ENCODE measurements at regions not wholly inside any gene's neighbourhood (a gene's known extent, or its start where the extent isn't known, plus 50 kb on each side); places are given as distances from the start of the nearest gene placed in this dataset.

- no peak for DNase-seq (ENCODE audit: low read depth)
- TF ChIP-seq, protein P1, sequence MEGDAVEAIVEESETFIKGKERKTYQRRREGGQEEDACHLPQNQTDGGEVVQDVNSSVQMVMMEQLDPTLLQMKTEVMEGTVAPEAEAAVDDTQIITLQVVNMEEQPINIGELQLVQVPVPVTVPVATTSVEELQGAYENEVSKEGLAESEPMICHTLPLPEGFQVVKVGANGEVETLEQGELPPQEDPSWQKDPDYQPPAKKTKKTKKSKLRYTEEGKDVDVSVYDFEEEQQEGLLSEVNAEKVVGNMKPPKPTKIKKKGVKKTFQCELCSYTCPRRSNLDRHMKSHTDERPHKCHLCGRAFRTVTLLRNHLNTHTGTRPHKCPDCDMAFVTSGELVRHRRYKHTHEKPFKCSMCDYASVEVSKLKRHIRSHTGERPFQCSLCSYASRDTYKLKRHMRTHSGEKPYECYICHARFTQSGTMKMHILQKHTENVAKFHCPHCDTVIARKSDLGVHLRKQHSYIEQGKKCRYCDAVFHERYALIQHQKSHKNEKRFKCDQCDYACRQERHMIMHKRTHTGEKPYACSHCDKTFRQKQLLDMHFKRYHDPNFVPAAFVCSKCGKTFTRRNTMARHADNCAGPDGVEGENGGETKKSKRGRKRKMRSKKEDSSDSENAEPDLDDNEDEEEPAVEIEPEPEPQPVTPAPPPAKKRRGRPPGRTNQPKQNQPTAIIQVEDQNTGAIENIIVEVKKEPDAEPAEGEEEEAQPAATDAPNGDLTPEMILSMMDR (IDR thresholded peaks at IDR 0.05; ENCODE audit: low read depth, low read length, missing control alignments): no peak
- H3K4me3 ChIP-seq (ENCODE audit: low read depth, low read length): no peak overlapping the region
These were observed 293.3 kb upstream of the SP4 start for GRCh38 chr7:21134631-21135030.

- DNase-seq (ENCODE audit: low read depth): no peak
- TF ChIP-seq, protein P1 (IDR thresholded peaks at IDR 0.05; ENCODE audit: low read depth, low read length, missing control alignments): no peak
- no peak overlapping the region for H3K4me3 ChIP-seq (ENCODE audit: low read depth, low read length)
These were observed 292.4 kb upstream of the SP4 start for GRCh38 chr7:21135437-21135836.

- no peak overlapping the region for H3K4me3 ChIP-seq (ENCODE audit: low read depth, low read length)
- no peak for DNase-seq (ENCODE audit: low read depth)
- TF ChIP-seq, protein P1 (IDR thresholded peaks at IDR 0.05; ENCODE audit: low read depth, low read length, missing control alignments): no peak
These were observed 290.2 kb upstream of the SP4 start for GRCh38 chr7:21137640-21138039.

GRCh38 chr7:21140622-21141021, 287.3 kb upstream of the SP4 start:
- TF ChIP-seq, protein P1 (IDR thresholded peaks at IDR 0.05; ENCODE audit: low read depth, low read length, missing control alignments): no peak
- H3K4me3 ChIP-seq (ENCODE audit: low read depth, low read length): no peak overlapping the region
- DNase-seq (ENCODE audit: low read depth): no peak

GRCh38 chr7:21141476-21141875, 286.4 kb upstream of the SP4 start:
- no peak overlapping the region for H3K4me3 ChIP-seq (ENCODE audit: low read depth, low read length)
- TF ChIP-seq, protein P1 (IDR thresholded peaks at IDR 0.05; ENCODE audit: low read depth, low read length, missing control alignments): no peak
- DNase-seq (ENCODE audit: low read depth): no peak

DNA sequence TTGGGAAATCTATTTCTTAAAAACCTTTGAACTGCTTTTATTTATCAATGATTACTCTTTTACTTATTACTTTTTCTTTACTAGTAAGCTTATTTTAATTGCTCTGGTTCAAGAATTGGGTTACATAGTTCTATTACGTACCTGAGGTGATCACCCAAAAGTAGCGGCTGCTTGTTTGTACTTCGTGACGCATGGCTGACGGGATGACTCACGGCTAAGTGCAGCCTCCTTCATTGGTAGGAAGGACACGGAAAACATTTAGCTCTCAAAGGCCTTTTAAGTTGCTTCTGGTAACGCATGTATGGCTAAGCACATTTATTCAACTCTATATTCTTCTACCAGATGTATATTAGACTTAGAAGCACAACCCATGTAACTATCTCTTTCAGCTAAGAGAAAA, 285.8 kb upstream of the SP4 start:
- no peak overlapping the region for H3K4me3 ChIP-seq (ENCODE audit: low read depth, low read length)
- TF ChIP-seq, protein P1 (IDR thresholded peaks at IDR 0.05; ENCODE audit: low read depth, low read length, missing control alignments): no peak
- DNase-seq (ENCODE audit: low read depth): no peak

DNA sequence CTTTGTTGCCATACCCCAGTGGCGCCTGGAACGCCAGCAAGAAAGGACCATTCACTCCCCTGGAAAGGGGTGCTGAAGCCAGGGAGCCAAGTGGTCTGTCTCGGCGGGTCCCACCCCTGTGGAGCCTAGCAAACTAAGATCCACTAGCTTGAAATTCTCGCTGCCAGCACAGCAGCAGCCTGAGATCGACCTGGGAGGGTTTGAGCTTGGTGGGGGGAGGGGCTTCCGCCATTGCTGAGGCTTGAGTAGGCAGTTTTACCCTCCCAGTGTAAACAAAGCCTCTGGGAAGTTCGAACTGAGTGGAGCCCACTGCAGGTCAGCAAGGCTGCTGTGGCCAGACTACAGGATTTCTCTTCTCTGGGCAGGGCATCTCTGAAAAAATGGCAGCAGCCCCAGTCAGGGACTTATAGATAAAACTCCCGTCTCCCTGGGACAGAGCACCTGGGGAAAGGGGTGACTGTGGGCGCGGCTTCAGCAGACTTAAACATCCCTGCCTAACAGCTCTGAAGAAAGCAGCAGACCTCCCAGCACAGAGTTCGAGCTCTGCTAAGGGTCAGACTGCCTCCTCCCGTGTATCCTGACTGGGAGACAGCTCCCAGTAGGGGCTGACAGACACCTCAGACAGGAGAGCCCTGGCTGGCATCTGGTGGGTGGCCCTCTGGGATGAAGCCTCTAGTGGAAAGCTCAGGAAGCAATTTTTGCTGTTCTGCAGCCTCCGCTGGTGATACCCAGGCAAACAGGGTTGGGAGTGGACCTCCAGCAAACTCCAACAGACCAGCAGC, 281.1 kb upstream of the SP4 start:
- DNase-seq (ENCODE audit: low read depth): no peak
- H3K4me3 ChIP-seq (ENCODE audit: low read depth, low read length): no peak overlapping the region
- TF ChIP-seq, protein P1 (IDR thresholded peaks at IDR 0.05; ENCODE audit: low read depth, low read length, missing control alignments): no peak

Data from GM12864 (cell line).